Lung (tissue), 11 donors: ENCODE measurements at regions not wholly inside any gene's neighbourhood (a gene's known extent, or its start where the extent isn't known, plus 50 kb on each side); places are given as distances from the start of the nearest gene placed in this dataset.

Experiments used
- ATAC-seq: fragments of 200-7000 bp; cut with Tn5 transposase; one replicate; pipeline ENCODE4 v1.9.1; 2020; ENCODE audit warnings: moderate number of reproducible peaks; ENCODE audit not compliant: insufficient read depth, low FRiP score
- DNase-seq, 3 donors: peaks; one replicate each; pipeline ENCODE4 v3.0.0-alpha.2; 2013 to 2017
- H3K27ac ChIP-seq, 2 donors: one replicate each; pipeline ENCODE4 v1.5.1; 2013; ENCODE audit warnings: mild to moderate bottlenecking in 2 of 2, moderate library complexity in 2 of 2, control low read depth in 1 of 2, inconsistent platforms in 1 of 2, low read depth in 1 of 2, low read length in 1 of 2
- H3K27me3 ChIP-seq, 3 donors: one replicate each; pipeline ENCODE4 v1.5.1; 2013; ENCODE audit warnings: low read length in 2 of 3; ENCODE audit not compliant: control insufficient read depth in 3 of 3, insufficient read depth in 3 of 3
- H3K36me3 ChIP-seq, 4 donors: one replicate each; pipeline ENCODE4 v1.5.1; 2013; ENCODE audit warnings: low read length in 4 of 4, mild to moderate bottlenecking in 1 of 4, moderate library complexity in 1 of 4; ENCODE audit not compliant: control insufficient read depth in 4 of 4, insufficient read depth in 4 of 4
- H3K4me1 ChIP-seq, 5 donors: one replicate each; pipeline ENCODE4 v1.5.1; 2013; ENCODE audit warnings: low read length in 5 of 5, mild to moderate bottlenecking in 2 of 5, moderate library complexity in 1 of 5; ENCODE audit not compliant: control insufficient read depth in 5 of 5, insufficient read depth in 5 of 5
- H3K4me3 ChIP-seq: one replicate; pipeline ENCODE4 v1.5.1; 2013; ENCODE audit warnings: mild to moderate bottlenecking, control low read depth, moderate library complexity
- H3K9ac ChIP-seq, 2 donors: one replicate each; pipeline ENCODE4 v1.5.1; 2013; ENCODE audit warnings: low read length in 2 of 2, control low read depth in 1 of 2; ENCODE audit not compliant: insufficient read depth in 1 of 2
- H3K9me3 ChIP-seq, 4 donors: one replicate each; pipeline ENCODE4 v1.5.1; 2013; ENCODE audit warnings: low read length in 3 of 4, mild to moderate bottlenecking in 1 of 4, moderate library complexity in 1 of 4; ENCODE audit not compliant: control insufficient read depth in 4 of 4, insufficient read depth in 3 of 4
- WGBS, 2 donors: extraction: QIAGEN DNeasy Blood & Tissue Kit; methylation state at CpG; one replicate each; pipeline ENCODE4 v1.1.7; 2013; 5-methylcytosine and 5-hydroxymethylcytosine counted together
- TF ChIP-seq, protein P1 (sequence below): IDR thresholded peaks from 2 replicates; pipeline ENCODE4 v1.5.1; 2012; ENCODE audit warnings: mild to moderate bottlenecking; ENCODE audit errors: control extremely low read depth, extremely low read depth
- donor health status: control.
- donor health status: control.
- donor health status: Bipolar disorder and iron deficiency.
- donor health status: healthy.
- donor health status: DM: yes; HTN: yes; CAD: no.

DNA sequence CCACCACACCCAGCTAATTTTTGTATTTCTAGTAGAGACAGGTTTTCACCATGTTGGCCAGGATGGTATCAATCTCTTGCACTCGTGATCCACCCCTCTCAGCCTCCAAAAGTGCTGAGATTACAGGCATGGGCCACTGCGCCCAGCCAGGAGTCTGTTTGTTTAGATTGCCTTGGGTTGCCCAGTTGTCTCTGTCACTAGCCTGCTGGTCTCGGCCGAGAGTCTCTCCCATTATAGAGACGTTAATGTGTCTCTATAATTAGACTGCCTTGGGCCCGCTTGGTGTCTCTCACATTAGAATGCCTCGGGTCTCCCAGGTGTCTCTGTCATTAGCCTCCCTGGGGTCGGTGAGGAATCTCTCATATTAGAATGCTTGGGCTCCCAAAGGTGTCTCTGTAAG, 1533.6 kb downstream of the UQCRFS1 start:
- WGBS, 2 donors: 70 to 82% methylated on average over 8 of the region's 8 CpGs
- DNase-seq: no peak

DNA sequence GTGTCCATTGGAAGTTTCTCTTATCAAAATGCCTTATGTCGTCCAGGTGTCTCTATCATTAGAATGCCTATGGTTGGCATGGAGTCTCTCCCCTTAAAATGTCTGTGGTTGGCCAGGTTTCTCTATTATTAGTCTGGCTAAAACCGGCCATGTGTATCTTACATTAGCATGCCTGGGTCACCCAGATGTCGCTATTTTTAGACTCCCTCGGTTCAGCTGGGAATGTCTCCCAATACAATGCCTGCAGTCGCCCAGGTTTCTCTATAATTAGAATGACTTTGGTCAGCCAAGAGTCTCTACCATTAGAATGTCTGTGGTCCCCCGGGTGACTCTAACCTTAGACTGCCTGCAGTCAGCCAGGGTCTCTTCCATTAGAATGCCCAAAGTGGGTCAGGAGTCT, 1536.1 kb downstream of the UQCRFS1 start:
- ATAC-seq: no peak
- H3K4me1 ChIP-seq: peaks cover 0 to 28% (median 0%) of the 10 kb centered on the region in 5 donors
- no peak overlapping the region for H3K27ac ChIP-seq
- no peak for DNase-seq
- H3K27me3 ChIP-seq: no peaks in the 10 kb centered on the region
- H3K9ac ChIP-seq: no peak overlapping the region
- no peak overlapping the region for H3K4me3 ChIP-seq
- H3K9me3 ChIP-seq: peaks cover 0 to 28% (median 4%) of the 10 kb centered on the region in 4 donors
- 50 to 68% methylated on average over 6 of the region's 6 CpGs for WGBS, 2 donors
- H3K36me3 ChIP-seq: no peaks in the 10 kb centered on the region
- TF ChIP-seq, protein P1, sequence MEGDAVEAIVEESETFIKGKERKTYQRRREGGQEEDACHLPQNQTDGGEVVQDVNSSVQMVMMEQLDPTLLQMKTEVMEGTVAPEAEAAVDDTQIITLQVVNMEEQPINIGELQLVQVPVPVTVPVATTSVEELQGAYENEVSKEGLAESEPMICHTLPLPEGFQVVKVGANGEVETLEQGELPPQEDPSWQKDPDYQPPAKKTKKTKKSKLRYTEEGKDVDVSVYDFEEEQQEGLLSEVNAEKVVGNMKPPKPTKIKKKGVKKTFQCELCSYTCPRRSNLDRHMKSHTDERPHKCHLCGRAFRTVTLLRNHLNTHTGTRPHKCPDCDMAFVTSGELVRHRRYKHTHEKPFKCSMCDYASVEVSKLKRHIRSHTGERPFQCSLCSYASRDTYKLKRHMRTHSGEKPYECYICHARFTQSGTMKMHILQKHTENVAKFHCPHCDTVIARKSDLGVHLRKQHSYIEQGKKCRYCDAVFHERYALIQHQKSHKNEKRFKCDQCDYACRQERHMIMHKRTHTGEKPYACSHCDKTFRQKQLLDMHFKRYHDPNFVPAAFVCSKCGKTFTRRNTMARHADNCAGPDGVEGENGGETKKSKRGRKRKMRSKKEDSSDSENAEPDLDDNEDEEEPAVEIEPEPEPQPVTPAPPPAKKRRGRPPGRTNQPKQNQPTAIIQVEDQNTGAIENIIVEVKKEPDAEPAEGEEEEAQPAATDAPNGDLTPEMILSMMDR: no peak

More for the DNA sequence above, 1533.6 kb downstream of the UQCRFS1 start:
- Histone ChIP-seq H3K4me3 (no peak overlapping the region), H3K27ac (no peak overlapping the region), H3K4me1 (peaks cover 0 to 18% (median 0%) of the 10 kb centered on the region in 5 donors), H3K9ac (no peak overlapping the region), H3K36me3 (no peaks in the 10 kb centered on the region), H3K9me3 (peaks cover 0 to 20% (median 4%) of the 10 kb centered on the region in 4 donors), H3K27me3 (no peaks in the 10 kb centered on the region)
- TF ChIP-seq, protein P1: no peak
- ATAC-seq: no peak

DNA sequence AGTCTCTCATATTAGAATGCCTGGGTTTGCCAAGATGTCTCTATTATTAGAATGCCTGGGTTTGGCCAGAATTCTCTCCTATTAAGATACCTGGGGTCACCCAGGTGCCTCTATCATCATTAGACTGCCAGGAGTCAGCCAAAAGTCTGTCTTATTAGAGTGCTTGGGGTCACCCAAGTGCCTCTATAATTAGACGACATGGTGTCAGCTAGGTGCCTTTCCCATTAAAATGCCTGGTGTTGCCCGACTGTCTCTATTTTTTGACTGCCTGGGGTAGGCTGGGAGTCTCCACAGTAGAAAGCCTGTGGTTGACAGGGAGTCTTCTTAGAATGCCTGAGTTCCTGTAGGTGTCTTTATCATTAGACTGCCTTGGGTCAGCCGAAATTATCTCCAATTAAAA, 1536.6 kb downstream of the UQCRFS1 start:
- Histone ChIP-seq H3K36me3 (no peaks in the 10 kb centered on the region), H3K27ac (no peak overlapping the region), H3K9me3 (peaks cover 0 to 33% (median 4%) of the 10 kb centered on the region in 4 donors), H3K4me3 (no peak overlapping the region), H3K9ac (no peak overlapping the region), H3K4me1 (peaks cover 0 to 28% (median 0%) of the 10 kb centered on the region in 5 donors), H3K27me3 (no peaks in the 10 kb centered on the region)
- ATAC-seq (no peak), DNase-seq (no peak)
- TF ChIP-seq, protein P1: no peak
- 71 to 84% methylated on average over 3 of the region's 3 CpGs for WGBS, 2 donors

DNA sequence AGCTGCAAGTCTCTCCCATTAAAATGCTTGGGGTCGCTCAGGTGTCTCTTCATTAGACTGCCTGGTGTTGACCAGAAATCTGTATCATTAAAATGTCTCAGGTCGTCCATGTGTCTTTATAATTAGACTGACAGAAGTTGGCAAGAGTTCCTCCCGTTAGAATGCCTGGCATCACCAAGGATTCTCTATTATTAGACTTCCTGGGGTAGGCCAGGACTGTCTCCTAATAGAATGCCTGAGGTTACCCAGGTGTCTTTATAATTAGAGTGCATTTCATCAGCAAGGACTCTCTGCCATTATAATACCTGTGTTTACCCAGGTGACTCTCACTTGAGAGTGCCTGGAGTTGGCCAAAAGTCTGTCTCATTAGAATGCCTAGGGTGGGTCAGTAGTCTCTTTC, 1537.2 kb downstream of the UQCRFS1 start:
- Histone ChIP-seq H3K4me3 (no peak overlapping the region), H3K9ac (no peak overlapping the region), H3K4me1 (peaks cover 0 to 28% (median 0%) of the 10 kb centered on the region in 5 donors), H3K9me3 (peaks cover 0 to 34% (median 5%) of the 10 kb centered on the region in 4 donors), H3K27ac (no peak overlapping the region), H3K27me3 (no peaks in the 10 kb centered on the region), H3K36me3 (no peaks in the 10 kb centered on the region)
- DNase-seq (no peak), ATAC-seq (no peak)
- TF ChIP-seq, protein P1: no peak
- 42 to 60% methylated on average over 3 of the region's 3 CpGs for WGBS, 2 donors
